ENCODE measurements at regions not wholly inside any gene's neighbourhood (a gene's known extent, or its start where the extent isn't known, plus 50 kb on each side); places are given as distances from the start of the nearest gene placed in this dataset.

- no peak for DNase-seq (ENCODE audit: low read depth in 2 of 3, low spot score in 2 of 3)
Observed at GRCh38 chr2:120683701-120684100, 52.0 kb upstream of the GLI2 start.

- DNase-seq (ENCODE audit: low read depth in 2 of 3, low spot score in 2 of 3), result no peak
Observed at GRCh38 chr2:120684289-120685065, 51.2 kb upstream of the GLI2 start.

GRCh38 chr2:120685066-120685973 is 50.3 kb upstream of the GLI2 start:
- DNase-seq (ENCODE audit: low read depth in 2 of 3, low spot score in 2 of 3), result no peak

Measured in activated CD8-positive, alpha-beta memory T cell treated with anti-CD3 and anti-CD28 coated beads for 48 hours (primary cell).